GM12872 (cell line): ENCODE measurements at regions not wholly inside any gene's neighbourhood (a gene's known extent, or its start where the extent isn't known, plus 50 kb on each side); places are given as distances from the start of the nearest gene placed in this dataset.

Source experiments
- CTCF ChIP-seq: IDR thresholded peaks from 3 replicates; pipeline ENCODE4 v1.5.1; 2011; ENCODE audit warnings: low read depth, mild to moderate bottlenecking, low read length, moderate library complexity; ENCODE audit not compliant: insufficient read depth

- no peak for TF ChIP-seq CTCF
These were observed 190.9 kb downstream of the FAT4 start for GRCh38 chr4:125505621-125506020.

- TF ChIP-seq CTCF, result no peak
These were observed 192.4 kb downstream of the FAT4 start for GRCh38 chr4:125507141-125507540.

GRCh38 chr4:125511715-125512114 lies 197.0 kb downstream of the FAT4 start:
- TF ChIP-seq CTCF, result no peak

- no peak for TF ChIP-seq CTCF
These were observed 200.3 kb downstream of the FAT4 start for GRCh38 chr4:125515016-125515415.

- no peak for TF ChIP-seq CTCF
These were observed 203.1 kb downstream of the FAT4 start for GRCh38 chr4:125517831-125518230.

GRCh38 chr4:125518281-125518680 lies 203.5 kb downstream of the FAT4 start:
- TF ChIP-seq CTCF, result no peak

- TF ChIP-seq CTCF, result no peak
These were observed 204.8 kb downstream of the FAT4 start for GRCh38 chr4:125519371-125520146.
